ENCODE measurements at regions not wholly inside any gene's neighbourhood (a gene's known extent, or its start where the extent isn't known, plus 50 kb on each side); places are given as distances from the start of the nearest gene placed in this dataset.

DNA sequence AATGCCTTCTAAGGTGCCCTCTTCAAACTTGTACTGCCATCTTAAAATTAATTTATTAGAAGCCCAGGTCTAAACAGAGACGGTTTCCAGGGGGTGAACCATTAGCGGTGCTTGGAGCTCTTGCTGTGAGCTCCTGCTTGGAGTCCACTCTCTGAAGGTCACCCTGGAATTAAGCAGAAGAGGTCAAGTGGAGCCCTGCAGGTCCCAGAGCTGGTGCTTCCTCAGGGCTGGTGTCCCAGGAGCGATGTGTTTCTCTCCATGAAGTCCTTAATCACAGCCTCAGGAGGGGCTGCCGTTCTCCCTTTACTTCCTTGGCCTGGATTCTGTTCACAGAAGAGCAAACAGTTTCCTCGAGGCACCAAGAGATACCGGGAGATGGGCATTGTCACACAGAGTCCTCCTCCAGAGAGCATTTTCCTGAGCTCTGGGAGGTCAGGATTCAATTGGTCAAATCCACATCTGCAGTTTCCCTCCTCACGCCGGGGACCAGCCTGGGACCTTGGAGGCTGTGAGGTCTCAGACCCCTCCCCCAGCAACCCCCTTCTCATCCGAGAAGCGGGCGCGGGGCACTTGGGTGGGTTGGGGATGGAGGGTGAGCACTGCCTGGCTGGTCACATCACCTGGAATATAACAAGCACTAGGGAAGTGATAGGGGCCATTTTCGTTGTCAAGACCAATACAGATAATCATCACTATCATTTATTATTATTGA is 310.4 kb downstream of the AJAP1 start:
- CTCF ChIA-PET: no interaction called here
- POLR2A ChIA-PET: no interaction called here
- TF ChIP-seq, protein P1, sequence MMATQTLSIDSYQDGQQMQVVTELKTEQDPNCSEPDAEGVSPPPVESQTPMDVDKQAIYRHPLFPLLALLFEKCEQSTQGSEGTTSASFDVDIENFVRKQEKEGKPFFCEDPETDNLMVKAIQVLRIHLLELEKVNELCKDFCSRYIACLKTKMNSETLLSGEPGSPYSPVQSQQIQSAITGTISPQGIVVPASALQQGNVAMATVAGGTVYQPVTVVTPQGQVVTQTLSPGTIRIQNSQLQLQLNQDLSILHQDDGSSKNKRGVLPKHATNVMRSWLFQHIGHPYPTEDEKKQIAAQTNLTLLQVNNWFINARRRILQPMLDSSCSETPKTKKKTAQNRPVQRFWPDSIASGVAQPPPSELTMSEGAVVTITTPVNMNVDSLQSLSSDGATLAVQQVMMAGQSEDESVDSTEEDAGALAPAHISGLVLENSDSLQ (IDR thresholded peaks at IDR 0.05): no peak
- TF ChIP-seq ELF4 (IDR thresholded peaks at IDR 0.05) (no peak), HDGF (IDR thresholded peaks at IDR 0.05; ENCODE audit: borderline replicate concordance) (no peak), SUZ12 (IDR thresholded peaks at IDR 0.05) (no peak), CTBP1 (IDR thresholded peaks at IDR 0.05; ENCODE audit: borderline replicate concordance) (no peak), TARDBP (IDR thresholded peaks at IDR 0.05) (no peak), BHLHE40 (IDR thresholded peaks at IDR 0.05; ENCODE audit: borderline replicate concordance) (no peak), LEF1 (IDR thresholded peaks at IDR 0.05; ENCODE audit: borderline replicate concordance) (no peak)
- no peak for DNase-seq (ENCODE audit: extremely low spot score)

DNA sequence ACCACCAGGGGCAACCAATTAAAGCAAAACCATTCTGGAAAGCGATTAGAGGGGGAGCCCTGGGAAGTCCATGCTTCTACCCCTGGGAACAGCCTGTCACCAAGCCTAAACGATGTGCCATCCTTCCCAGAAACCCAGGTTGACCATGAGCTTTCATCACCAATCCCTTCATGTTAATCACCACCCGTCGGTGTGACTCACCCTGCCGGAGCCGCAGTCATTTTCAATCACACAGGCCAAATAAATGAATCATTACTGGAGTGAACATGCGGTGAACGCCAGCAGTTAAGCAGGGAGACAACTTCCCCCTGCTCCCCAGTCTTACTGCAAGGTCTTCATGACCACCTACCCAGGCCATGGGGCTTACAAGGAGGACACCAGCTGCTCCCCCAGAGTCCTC is 308.8 kb downstream of the AJAP1 start:
- ChIA-PET CTCF (no interaction called here), POLR2A (no interaction called here)
- no peak for DNase-seq (ENCODE audit: extremely low spot score)
- no peak for TF ChIP-seq LEF1 (IDR thresholded peaks at IDR 0.05; ENCODE audit: borderline replicate concordance)
- TF ChIP-seq TARDBP (IDR thresholded peaks at IDR 0.05): no peak
- TF ChIP-seq ZNF384 (IDR thresholded peaks at IDR 0.05): no peak
- no peak for TF ChIP-seq FOXM1 (IDR thresholded peaks at IDR 0.05; ENCODE audit: borderline replicate concordance)
- TF ChIP-seq ELF4 (IDR thresholded peaks at IDR 0.05): no peak
- TF ChIP-seq FOXK2 (IDR thresholded peaks at IDR 0.05): no peak
- TF ChIP-seq CTBP1 (IDR thresholded peaks at IDR 0.05; ENCODE audit: borderline replicate concordance): no peak
- TF ChIP-seq SUZ12 (IDR thresholded peaks at IDR 0.05): no peak
- TF ChIP-seq ARNT (IDR thresholded peaks at IDR 0.05): no peak
- no peak for TF ChIP-seq HDGF (IDR thresholded peaks at IDR 0.05; ENCODE audit: borderline replicate concordance)
- no peak for TF ChIP-seq NFRKB (IDR thresholded peaks at IDR 0.05)
- no peak for TF ChIP-seq SP1 (IDR thresholded peaks at IDR 0.05)
- no peak for TF ChIP-seq L3MBTL2 (conservative IDR thresholded peaks at IDR 0.05)
- TF ChIP-seq, protein P1 (IDR thresholded peaks at IDR 0.05): no peak
- no peak for TF ChIP-seq FOXA1 (IDR thresholded peaks at IDR 0.05)

DNA sequence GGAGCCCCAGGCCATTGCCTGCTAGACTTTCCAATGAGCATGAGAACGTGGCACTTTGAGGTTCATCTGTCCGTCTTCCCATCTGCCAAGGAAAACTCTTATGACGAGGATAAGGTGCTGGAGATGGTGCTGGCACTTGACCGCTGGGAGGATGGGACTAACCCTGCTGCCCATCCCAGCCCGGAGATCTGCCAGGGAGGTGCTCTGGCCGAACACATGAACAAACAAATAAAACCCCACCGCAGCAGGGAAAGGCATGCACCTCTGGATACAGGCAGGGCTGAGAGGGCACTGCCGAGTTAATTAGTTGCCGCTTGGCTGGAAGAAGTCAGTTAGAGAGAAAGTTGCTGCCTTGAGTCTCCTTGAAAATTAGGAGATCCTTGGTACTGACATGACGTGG is 308.4 kb downstream of the AJAP1 start:
- CTCF ChIA-PET: no interaction called here
- TF ChIP-seq FOXM1 (IDR thresholded peaks at IDR 0.05; ENCODE audit: borderline replicate concordance): no peak
- TF ChIP-seq L3MBTL2 (conservative IDR thresholded peaks at IDR 0.05): no peak
- no peak for TF ChIP-seq FOXK2 (IDR thresholded peaks at IDR 0.05)
- no peak for TF ChIP-seq SUZ12 (IDR thresholded peaks at IDR 0.05)
- TF ChIP-seq NFRKB (IDR thresholded peaks at IDR 0.05): no peak
- TF ChIP-seq ARNT (IDR thresholded peaks at IDR 0.05): no peak
- no peak for TF ChIP-seq CTBP1 (IDR thresholded peaks at IDR 0.05; ENCODE audit: borderline replicate concordance)
- no peak for DNase-seq (ENCODE audit: extremely low spot score)
- POLR2A ChIA-PET: no interaction called here

DNA sequence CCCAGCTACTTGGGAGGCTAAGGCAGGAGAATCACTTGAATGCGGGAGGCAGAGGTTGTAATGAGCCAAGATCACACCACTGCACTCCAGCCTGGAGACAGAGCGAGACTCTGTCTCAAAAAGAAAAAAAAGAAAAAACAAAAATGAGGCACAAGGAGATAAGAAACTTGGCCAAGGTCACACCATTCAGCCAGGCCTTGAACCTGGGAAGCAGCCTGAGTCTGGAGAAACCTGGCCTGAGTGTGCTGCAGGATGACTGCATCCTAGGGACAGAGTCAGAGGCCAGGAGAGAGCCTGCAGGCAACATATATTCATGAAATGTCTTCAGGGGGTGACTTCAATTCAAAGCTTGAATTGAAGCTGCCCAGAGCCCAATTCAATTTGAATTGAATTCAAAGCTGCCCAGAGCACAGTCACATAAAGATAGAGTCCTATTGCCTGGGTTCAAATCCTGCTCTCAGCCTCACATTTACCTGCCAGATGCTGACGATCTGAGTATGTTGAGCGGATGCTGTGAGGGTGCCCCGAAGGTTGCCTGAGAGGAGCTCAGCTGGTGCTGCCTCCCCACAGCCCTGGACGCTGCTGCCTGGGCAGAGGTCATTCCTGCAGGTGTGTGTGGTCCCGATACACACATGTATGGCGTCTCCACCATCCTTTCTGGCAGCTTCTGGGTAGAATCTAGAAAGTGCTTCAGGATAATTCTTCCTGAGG is 307.7 kb downstream of the AJAP1 start:
- POLR2A ChIA-PET: no interaction called here
- DNase-seq (ENCODE audit: extremely low spot score): no peak
- CTCF ChIA-PET: no interaction called here
- no peak for TF ChIP-seq TARDBP (IDR thresholded peaks at IDR 0.05)

DNA sequence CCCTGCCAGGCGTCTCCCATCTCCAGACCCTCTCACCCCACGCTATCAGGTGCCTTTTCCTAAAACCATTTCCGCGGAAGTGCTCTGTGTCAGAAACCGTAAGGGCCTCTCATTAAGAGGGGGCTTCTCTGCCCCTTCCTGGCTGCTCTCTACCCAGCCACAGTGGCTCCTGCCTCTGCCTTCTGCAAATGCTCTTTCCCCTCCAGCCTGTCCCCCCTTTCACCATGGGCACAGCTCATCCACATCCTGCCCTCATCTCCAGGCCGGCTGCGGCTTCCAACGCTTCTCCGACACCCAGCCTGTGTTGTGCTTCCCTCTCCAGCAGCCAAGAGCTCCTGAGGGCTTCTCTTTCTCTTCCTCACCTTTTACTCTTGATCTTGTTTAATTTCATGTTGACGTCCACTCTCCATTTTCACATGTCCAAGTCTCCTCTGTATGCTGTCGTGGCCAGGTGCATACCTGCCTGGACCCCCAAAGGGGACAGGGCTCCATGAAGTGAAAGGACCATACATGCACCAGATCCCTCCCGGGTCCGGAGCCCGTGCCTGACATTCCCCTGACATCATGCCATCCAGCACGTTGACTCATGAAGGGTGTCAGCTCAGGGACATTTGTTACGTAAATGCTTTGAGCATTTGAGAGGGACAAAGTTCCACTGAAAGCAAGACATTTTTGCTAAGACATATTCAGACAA is 306.5 kb downstream of the AJAP1 start:
- no peak for TF ChIP-seq FOXM1 (IDR thresholded peaks at IDR 0.05; ENCODE audit: borderline replicate concordance)
- CTCF ChIA-PET: no interaction called here
- POLR2A ChIA-PET: no interaction called here
- no peak for DNase-seq (ENCODE audit: extremely low spot score)

DNA sequence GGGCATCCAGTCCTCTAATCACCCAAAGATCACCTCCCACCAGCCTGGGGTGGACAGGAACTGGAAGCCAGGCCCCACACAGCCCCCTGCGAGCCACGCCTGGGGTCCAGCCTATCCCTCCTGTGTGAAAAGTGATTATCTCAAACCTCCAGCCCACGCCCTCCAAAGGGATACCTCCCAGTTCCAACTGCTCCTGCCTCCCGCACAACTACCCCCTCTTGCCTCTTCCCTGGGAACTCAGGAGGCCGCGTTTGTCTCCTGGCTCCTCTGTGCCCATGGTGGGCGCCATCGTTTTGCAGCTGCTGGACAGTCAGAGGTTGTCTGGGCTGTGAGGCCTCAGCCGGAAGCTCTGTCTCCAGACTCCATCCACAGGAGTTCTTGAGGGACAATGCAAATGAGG is 305.9 kb downstream of the AJAP1 start:
- ChIA-PET POLR2A (no interaction called here), CTCF (no interaction called here)
- DNase-seq (ENCODE audit: extremely low spot score): no peak
- TF ChIP-seq ELF4 (IDR thresholded peaks at IDR 0.05) (no peak), TARDBP (IDR thresholded peaks at IDR 0.05) (no peak), ZNF384 (IDR thresholded peaks at IDR 0.05) (no peak), HDGF (IDR thresholded peaks at IDR 0.05; ENCODE audit: borderline replicate concordance) (no peak), SUZ12 (IDR thresholded peaks at IDR 0.05) (no peak), FOXM1 (IDR thresholded peaks at IDR 0.05; ENCODE audit: borderline replicate concordance) (no peak), FOXK2 (IDR thresholded peaks at IDR 0.05) (no peak), LEF1 (IDR thresholded peaks at IDR 0.05; ENCODE audit: borderline replicate concordance) (no peak), NFRKB (IDR thresholded peaks at IDR 0.05) (no peak), L3MBTL2 (conservative IDR thresholded peaks at IDR 0.05) (no peak), BHLHE40 (IDR thresholded peaks at IDR 0.05; ENCODE audit: borderline replicate concordance) (no peak), ARNT (IDR thresholded peaks at IDR 0.05) (no peak), CTBP1 (IDR thresholded peaks at IDR 0.05; ENCODE audit: borderline replicate concordance) (no peak), SP1 (IDR thresholded peaks at IDR 0.05) (no peak), FOXA1 (IDR thresholded peaks at IDR 0.05) (no peak)
- TF ChIP-seq, protein P1 (IDR thresholded peaks at IDR 0.05): no peak

Data from HEK293T (cell line).